Liver (tissue), 8 donors: ENCODE measurements at regions not wholly inside any gene's neighbourhood (a gene's known extent, or its start where the extent isn't known, plus 50 kb on each side); places are given as distances from the start of the nearest gene placed in this dataset.

Source experiments
- DNase-seq: peaks from one replicate; pipeline ENCODE4 v3.0.0-alpha.2; 2017; ENCODE audit warnings: low spot score
- H3K27ac ChIP-seq, 2 donors: one replicate each; pipeline ENCODE4 v1.7.0; 2013; ENCODE audit warnings: inconsistent platforms in 2 of 2, low read length in 2 of 2, control low read depth in 1 of 2, low read depth in 1 of 2, mild to moderate bottlenecking in 1 of 2
- H3K27me3 ChIP-seq, 4 donors: one replicate each; pipeline versions ENCODE4 v1.6.1 to v1.7.0; 2013; ENCODE audit warnings: low read length in 3 of 4, inconsistent platforms in 1 of 4, mild to moderate bottlenecking in 1 of 4, moderate library complexity in 1 of 4; ENCODE audit not compliant: control insufficient read depth in 4 of 4, insufficient read depth in 4 of 4
- H3K36me3 ChIP-seq, 4 donors: one replicate each; pipeline versions ENCODE4 v1.6.1 to v1.7.0; 2013; ENCODE audit warnings: low read length in 3 of 4, mild to moderate bottlenecking in 3 of 4, low read depth in 1 of 4, moderate library complexity in 1 of 4; ENCODE audit not compliant: control insufficient read depth in 4 of 4, insufficient read depth in 3 of 4
- H3K4me1 ChIP-seq, 4 donors: one replicate each; pipeline versions ENCODE4 v1.6.1 to v1.7.0; 2013; ENCODE audit warnings: low read length in 3 of 4, mild to moderate bottlenecking in 3 of 4, moderate library complexity in 1 of 4; ENCODE audit not compliant: control insufficient read depth in 4 of 4, insufficient read depth in 4 of 4
- H3K4me3 ChIP-seq, 3 donors: one replicate each; pipeline versions ENCODE4 v1.6.1 to v1.7.0; 2013; ENCODE audit warnings: low read length in 3 of 3, control low read depth in 1 of 3, low read depth in 1 of 3, mild to moderate bottlenecking in 1 of 3
- H3K9ac ChIP-seq, 2 donors: one replicate each; pipeline ENCODE4 v1.7.0; 2013; ENCODE audit warnings: low read length in 2 of 2, mild to moderate bottlenecking in 2 of 2, moderate library complexity in 2 of 2, control low read depth in 1 of 2, low read depth in 1 of 2
- H3K9me3 ChIP-seq, 4 donors: one replicate each; pipeline versions ENCODE4 v1.6.1 to v1.7.0; 2013; ENCODE audit warnings: low read length in 3 of 4; ENCODE audit not compliant: control insufficient read depth in 4 of 4
- EGR1 ChIP-seq, 2 donors: IDR thresholded peaks; 2 replicates each; pipeline ENCODE4 v1.6.1; 2016 to 2018; ENCODE audit warnings: antibody characterized with exemption in 2 of 2, low read depth in 2 of 2
- FOXA1 ChIP-seq: IDR thresholded peaks from 2 replicates; pipeline ENCODE4 v1.6.1; 2016; ENCODE audit warnings: antibody characterized with exemption
- FOXA2 ChIP-seq: IDR thresholded peaks from 2 replicates; pipeline ENCODE4 v1.6.1; 2016; ENCODE audit warnings: antibody characterized with exemption
- GABPA ChIP-seq, 2 donors: IDR thresholded peaks in 1 of 2; conservative IDR thresholded peaks in 1 of 2; 2 replicates each; pipeline ENCODE4 v1.6.1; 2016; ENCODE audit warnings: antibody characterized with exemption in 2 of 2, mild to moderate bottlenecking in 1 of 2, moderate library complexity in 1 of 2
- HNF4A ChIP-seq, 2 donors: conservative IDR thresholded peaks; 2 replicates each; pipeline ENCODE4 v1.6.1; 2016; ENCODE audit warnings: antibody characterized with exemption in 2 of 2, mild to moderate bottlenecking in 2 of 2
- HNF4G ChIP-seq: IDR thresholded peaks from 2 replicates; pipeline ENCODE4 v1.6.1; 2016; ENCODE audit warnings: antibody characterized with exemption
- JUND ChIP-seq, 2 donors: IDR thresholded peaks; 2 replicates each; pipeline ENCODE4 v1.6.1; 2016; ENCODE audit warnings: antibody characterized with exemption in 2 of 2
- NR2F2 ChIP-seq: IDR thresholded peaks from 2 replicates; pipeline ENCODE4 v1.6.1; 2016; ENCODE audit warnings: antibody characterized with exemption
- RXRA ChIP-seq, 2 donors: IDR thresholded peaks; 2 replicates each; pipeline ENCODE4 v1.6.1; 2017 to 2018; ENCODE audit warnings: antibody characterized with exemption in 2 of 2, mild to moderate bottlenecking in 1 of 2
- SP1 ChIP-seq: IDR thresholded peaks from 2 replicates; pipeline ENCODE4 v1.6.1; 2018; ENCODE audit warnings: antibody characterized with exemption, mild to moderate bottlenecking
- TAF1 ChIP-seq: conservative IDR thresholded peaks from 2 replicates; pipeline ENCODE4 v1.6.1; 2016; ENCODE audit warnings: antibody characterized with exemption, mild to moderate bottlenecking
- YY1 ChIP-seq: IDR thresholded peaks from 2 replicates; pipeline ENCODE4 v1.6.1; 2016; ENCODE audit warnings: antibody characterized with exemption, mild to moderate bottlenecking
- WGBS: extraction: QIAGEN DNeasy Blood & Tissue Kit; methylation state at CpG from one replicate; pipeline ENCODE4 v1.1.7; 2013; 5-methylcytosine and 5-hydroxymethylcytosine counted together
- TF ChIP-seq, protein P1 (sequence below): fragments of 150-350 bp; IDR thresholded peaks from 2 replicates; pipeline ENCODE4 v1.5.1; 2017; ENCODE audit warnings: improper control_type of control experiment, low read depth, low read length; ENCODE audit not compliant: missing input control
- TF ChIP-seq, protein P2 (sequence below): IDR thresholded peaks from 2 replicates; pipeline ENCODE4 v1.6.1; 2016; ENCODE audit warnings: antibody characterized with exemption
- TF ChIP-seq, protein P3 (sequence below): IDR thresholded peaks from 2 replicates; pipeline ENCODE4 v1.6.1; 2016; ENCODE audit warnings: antibody characterized with exemption, mild to moderate bottlenecking
- TF ChIP-seq, protein P4 (sequence below): IDR thresholded peaks from 2 replicates; pipeline ENCODE4 v1.6.1; 2016; ENCODE audit warnings: antibody characterized with exemption
- TF ChIP-seq, protein P5 (sequence below): IDR thresholded peaks from 2 replicates; pipeline ENCODE4 v1.6.1; 2016; ENCODE audit warnings: antibody characterized with exemption
- donor health status: healthy.
- donor health status: healthy.
- donor health status: healthy.
- donor health status: healthy.
- donor health status: healthy.

DNA sequence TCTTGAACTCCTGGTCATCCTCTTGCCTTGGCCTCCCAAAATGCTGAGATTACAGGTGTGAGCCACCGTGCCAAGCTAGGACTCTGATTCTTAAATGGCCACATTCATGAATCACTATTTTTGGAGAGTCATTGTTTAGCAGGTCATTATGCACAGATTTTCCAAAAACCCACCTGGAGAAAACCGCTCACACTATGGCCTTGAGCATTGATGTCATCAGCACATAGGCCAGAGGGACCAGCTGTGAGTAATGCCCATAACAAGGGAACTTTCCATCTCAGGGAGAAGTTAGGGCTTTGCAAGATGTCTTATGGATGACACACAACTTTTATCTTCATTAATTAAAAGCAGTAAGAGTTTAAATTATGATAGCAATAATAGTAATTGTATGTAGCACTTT lies 86.4 kb upstream of the KIF5B start:
- no peaks in the 10 kb centered on the region for H3K36me3 ChIP-seq
- no peak overlapping the region for H3K9ac ChIP-seq
- no peak overlapping the region for H3K27ac ChIP-seq
- DNase-seq, result no peak
- no peaks in the 10 kb centered on the region for H3K27me3 ChIP-seq
- no peaks in the 10 kb centered on the region for H3K9me3 ChIP-seq
- H3K4me3 ChIP-seq, result no peak overlapping the region
- TF ChIP-seq, protein P1, sequence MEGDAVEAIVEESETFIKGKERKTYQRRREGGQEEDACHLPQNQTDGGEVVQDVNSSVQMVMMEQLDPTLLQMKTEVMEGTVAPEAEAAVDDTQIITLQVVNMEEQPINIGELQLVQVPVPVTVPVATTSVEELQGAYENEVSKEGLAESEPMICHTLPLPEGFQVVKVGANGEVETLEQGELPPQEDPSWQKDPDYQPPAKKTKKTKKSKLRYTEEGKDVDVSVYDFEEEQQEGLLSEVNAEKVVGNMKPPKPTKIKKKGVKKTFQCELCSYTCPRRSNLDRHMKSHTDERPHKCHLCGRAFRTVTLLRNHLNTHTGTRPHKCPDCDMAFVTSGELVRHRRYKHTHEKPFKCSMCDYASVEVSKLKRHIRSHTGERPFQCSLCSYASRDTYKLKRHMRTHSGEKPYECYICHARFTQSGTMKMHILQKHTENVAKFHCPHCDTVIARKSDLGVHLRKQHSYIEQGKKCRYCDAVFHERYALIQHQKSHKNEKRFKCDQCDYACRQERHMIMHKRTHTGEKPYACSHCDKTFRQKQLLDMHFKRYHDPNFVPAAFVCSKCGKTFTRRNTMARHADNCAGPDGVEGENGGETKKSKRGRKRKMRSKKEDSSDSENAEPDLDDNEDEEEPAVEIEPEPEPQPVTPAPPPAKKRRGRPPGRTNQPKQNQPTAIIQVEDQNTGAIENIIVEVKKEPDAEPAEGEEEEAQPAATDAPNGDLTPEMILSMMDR, result no peak
- TF ChIP-seq EGR1 (IDR thresholded peaks at IDR 0.05; ENCODE audit: low read depth in 2 of 2) (no peak), HNF4A (conservative IDR thresholded peaks at IDR 0.05) (no peak), JUND (IDR thresholded peaks at IDR 0.05) (no peak), SP1 (no peak), FOXA1 (no peak), TAF1 (no peak), HNF4G (no peak), FOXA2 (no peak), RXRA (IDR thresholded peaks at IDR 0.05) (no peak), NR2F2 (no peak), GABPA (IDR thresholded peaks at IDR 0.05 in 1 of 2, conservative IDR thresholded peaks at IDR 0.05 in 1 of 2) (no peak), YY1 (no peak)
- TF ChIP-seq, protein P2, sequence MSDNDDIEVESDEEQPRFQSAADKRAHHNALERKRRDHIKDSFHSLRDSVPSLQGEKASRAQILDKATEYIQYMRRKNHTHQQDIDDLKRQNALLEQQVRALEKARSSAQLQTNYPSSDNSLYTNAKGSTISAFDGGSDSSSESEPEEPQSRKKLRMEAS, result no peak
- TF ChIP-seq, protein P3, sequence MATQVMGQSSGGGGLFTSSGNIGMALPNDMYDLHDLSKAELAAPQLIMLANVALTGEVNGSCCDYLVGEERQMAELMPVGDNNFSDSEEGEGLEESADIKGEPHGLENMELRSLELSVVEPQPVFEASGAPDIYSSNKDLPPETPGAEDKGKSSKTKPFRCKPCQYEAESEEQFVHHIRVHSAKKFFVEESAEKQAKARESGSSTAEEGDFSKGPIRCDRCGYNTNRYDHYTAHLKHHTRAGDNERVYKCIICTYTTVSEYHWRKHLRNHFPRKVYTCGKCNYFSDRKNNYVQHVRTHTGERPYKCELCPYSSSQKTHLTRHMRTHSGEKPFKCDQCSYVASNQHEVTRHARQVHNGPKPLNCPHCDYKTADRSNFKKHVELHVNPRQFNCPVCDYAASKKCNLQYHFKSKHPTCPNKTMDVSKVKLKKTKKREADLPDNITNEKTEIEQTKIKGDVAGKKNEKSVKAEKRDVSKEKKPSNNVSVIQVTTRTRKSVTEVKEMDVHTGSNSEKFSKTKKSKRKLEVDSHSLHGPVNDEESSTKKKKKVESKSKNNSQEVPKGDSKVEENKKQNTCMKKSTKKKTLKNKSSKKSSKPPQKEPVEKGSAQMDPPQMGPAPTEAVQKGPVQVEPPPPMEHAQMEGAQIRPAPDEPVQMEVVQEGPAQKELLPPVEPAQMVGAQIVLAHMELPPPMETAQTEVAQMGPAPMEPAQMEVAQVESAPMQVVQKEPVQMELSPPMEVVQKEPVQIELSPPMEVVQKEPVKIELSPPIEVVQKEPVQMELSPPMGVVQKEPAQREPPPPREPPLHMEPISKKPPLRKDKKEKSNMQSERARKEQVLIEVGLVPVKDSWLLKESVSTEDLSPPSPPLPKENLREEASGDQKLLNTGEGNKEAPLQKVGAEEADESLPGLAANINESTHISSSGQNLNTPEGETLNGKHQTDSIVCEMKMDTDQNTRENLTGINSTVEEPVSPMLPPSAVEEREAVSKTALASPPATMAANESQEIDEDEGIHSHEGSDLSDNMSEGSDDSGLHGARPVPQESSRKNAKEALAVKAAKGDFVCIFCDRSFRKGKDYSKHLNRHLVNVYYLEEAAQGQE, result no peak
- TF ChIP-seq, protein P4, sequence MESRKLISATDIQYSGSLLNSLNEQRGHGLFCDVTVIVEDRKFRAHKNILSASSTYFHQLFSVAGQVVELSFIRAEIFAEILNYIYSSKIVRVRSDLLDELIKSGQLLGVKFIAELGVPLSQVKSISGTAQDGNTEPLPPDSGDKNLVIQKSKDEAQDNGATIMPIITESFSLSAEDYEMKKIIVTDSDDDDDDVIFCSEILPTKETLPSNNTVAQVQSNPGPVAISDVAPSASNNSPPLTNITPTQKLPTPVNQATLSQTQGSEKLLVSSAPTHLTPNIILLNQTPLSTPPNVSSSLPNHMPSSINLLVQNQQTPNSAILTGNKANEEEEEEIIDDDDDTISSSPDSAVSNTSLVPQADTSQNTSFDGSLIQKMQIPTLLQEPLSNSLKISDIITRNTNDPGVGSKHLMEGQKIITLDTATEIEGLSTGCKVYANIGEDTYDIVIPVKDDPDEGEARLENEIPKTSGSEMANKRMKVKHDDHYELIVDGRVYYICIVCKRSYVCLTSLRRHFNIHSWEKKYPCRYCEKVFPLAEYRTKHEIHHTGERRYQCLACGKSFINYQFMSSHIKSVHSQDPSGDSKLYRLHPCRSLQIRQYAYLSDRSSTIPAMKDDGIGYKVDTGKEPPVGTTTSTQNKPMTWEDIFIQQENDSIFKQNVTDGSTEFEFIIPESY, result no peak
- TF ChIP-seq, protein P5, sequence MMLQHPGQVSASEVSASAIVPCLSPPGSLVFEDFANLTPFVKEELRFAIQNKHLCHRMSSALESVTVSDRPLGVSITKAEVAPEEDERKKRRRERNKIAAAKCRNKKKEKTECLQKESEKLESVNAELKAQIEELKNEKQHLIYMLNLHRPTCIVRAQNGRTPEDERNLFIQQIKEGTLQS, result no peak
- no peaks in the 10 kb centered on the region for H3K4me1 ChIP-seq
- 94% methylated on average over 2 of the region's 2 CpGs for WGBS
